ENCODE measurements at regions not wholly inside any gene's neighbourhood (a gene's known extent, or its start where the extent isn't known, plus 50 kb on each side); places are given as distances from the start of the nearest gene placed in this dataset.

DNA sequence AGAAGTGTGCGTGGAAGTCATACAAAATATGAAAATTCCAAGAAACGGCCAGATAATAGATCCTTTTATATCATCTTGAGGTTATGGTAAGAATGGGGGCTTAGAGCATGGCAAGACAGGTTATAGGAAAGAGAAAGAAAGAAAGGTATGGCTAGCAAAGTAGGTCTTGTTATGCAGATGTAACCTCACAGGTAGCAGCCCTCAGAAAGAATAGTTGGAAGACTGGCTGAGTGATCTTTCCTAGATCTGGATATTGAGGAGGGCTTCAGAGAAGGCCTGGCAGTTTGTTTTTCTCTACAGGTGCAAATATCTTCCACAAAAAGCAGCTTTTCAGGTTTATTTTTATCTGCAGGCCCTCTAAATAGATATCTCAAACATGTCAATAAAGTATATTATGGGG, 679.5 kb downstream of the KHDRBS2 start:
- TF ChIP-seq POLR2A (IDR thresholded peaks at IDR 0.05) (no peak), EP300 (IDR thresholded peaks at IDR 0.05) (no peak)
